Activated T-cell treated with anti-CD3 and anti-CD28 coated beads, Interleukin-2, amount 50 U/mL, for 48 hours (primary cell): ENCODE measurements at regions not wholly inside any gene's neighbourhood (a gene's known extent, or its start where the extent isn't known, plus 50 kb on each side); places are given as distances from the start of the nearest gene placed in this dataset.
"Not testable (repeated sequence)": the region's sequence is repeated elsewhere in the genome, so short reads cannot be mapped to it uniquely, and the experiment has no call there.

ENCODE experiments used
- DNase-seq, 2 experiments: peaks; one replicate each; pipeline ENCODE4 v3.0.0-alpha.2; 2020

GRCh38 chr18:61676773-61677434 lies 215.9 kb downstream of the RNF152 start:
- no peak for DNase-seq

GRCh38 chr18:61669320-61669719 lies 223.5 kb downstream of the RNF152 start:
- no peak for DNase-seq

- no peak for DNase-seq
Measured at GRCh38 chr18:61666876-61667590, 225.8 kb downstream of the RNF152 start.

- DNase-seq: no peak
Measured at GRCh38 chr18:61664419-61665084, 228.3 kb downstream of the RNF152 start.

GRCh38 chr18:61662726-61663125 lies 230.1 kb downstream of the RNF152 start:
- DNase-seq: no peak

GRCh38 chr18:61658431-61658830 lies 234.4 kb downstream of the RNF152 start:
- DNase-seq: no peak

GRCh38 chr18:61657066-61657732 lies 235.6 kb downstream of the RNF152 start:
- no peak for DNase-seq

- DNase-seq: no peak
Measured at GRCh38 chr18:61655630-61656029, 237.2 kb downstream of the RNF152 start.

- DNase-seq: no peak
Measured at GRCh38 chr18:61653823-61654551, 238.8 kb downstream of the RNF152 start.

GRCh38 chr18:61651880-61652268 lies 240.9 kb downstream of the RNF152 start:
- no peak for DNase-seq

GRCh38 chr18:61651145-61651879 lies 241.5 kb downstream of the RNF152 start:
- DNase-seq: no peak

GRCh38 chr18:61643884-61644647 lies 248.7 kb downstream of the RNF152 start:
- DNase-seq: no peak

GRCh38 chr18:61639886-61640285 lies 252.9 kb downstream of the RNF152 start:
- DNase-seq: no peak

GRCh38 chr18:61637905-61638595 lies 254.8 kb downstream of the RNF152 start:
- DNase-seq: no peak

- DNase-seq: no peak
Measured at GRCh38 chr18:61637319-61637718, 255.5 kb downstream of the RNF152 start.

- peak; percentile 49 to 54 for DNase-seq
Measured at GRCh38 chr18:61635901-61636528, 256.8 kb downstream of the RNF152 start.

- DNase-seq: no peak
Measured at GRCh38 chr18:61628085-61628484, 264.7 kb downstream of the RNF152 start.

- DNase-seq: not testable (repeated sequence)
Measured at GRCh38 chr18:61624631-61625030, 268.2 kb downstream of the RNF152 start.

- DNase-seq: no peak
Measured at GRCh38 chr18:61619783-61620182, 273.0 kb downstream of the RNF152 start.

- DNase-seq: no peak
Measured at GRCh38 chr18:61618816-61619215, 274.0 kb downstream of the RNF152 start.
